GM21825 (cell line): ENCODE measurements at regions not wholly inside any gene's neighbourhood (a gene's known extent, or its start where the extent isn't known, plus 50 kb on each side); places are given as distances from the start of the nearest gene placed in this dataset.

Source experiments
- ATAC-seq: cut with Tn5 transposase; IDR thresholded peaks from one replicate; pipeline ENCODE4 v1.9.1; 2021; ENCODE audit warnings: mild to moderate bottlenecking, moderate library complexity; ENCODE audit not compliant: unreplicated experiment

DNA sequence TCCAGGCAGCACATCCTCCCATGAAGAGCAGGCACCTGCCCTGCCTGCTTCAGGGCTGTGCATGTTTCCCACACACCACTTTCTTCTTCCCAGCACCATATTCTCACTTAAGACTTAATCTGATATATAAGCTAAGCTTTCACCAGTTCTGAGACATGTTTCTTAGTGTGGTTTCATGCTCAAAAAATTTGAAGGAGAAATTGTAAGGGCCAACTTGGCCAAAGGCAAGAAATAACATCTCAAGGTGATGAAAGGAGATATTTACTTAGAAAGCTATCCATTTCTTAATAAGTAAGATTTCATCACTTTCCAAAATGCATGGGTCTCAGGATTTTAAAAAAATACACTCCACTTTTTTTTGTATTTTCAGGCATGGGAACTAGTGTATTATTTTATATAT lies 468.1 kb upstream of the AKR1E2 start:
- no peak for ATAC-seq

- no peak for ATAC-seq
Observed at GRCh38 chr10:4355350-4355749, 470.7 kb upstream of the AKR1E2 start.

- ATAC-seq, result no peak
Observed at GRCh38 chr10:4354382-4354812, 471.6 kb upstream of the AKR1E2 start.

DNA sequence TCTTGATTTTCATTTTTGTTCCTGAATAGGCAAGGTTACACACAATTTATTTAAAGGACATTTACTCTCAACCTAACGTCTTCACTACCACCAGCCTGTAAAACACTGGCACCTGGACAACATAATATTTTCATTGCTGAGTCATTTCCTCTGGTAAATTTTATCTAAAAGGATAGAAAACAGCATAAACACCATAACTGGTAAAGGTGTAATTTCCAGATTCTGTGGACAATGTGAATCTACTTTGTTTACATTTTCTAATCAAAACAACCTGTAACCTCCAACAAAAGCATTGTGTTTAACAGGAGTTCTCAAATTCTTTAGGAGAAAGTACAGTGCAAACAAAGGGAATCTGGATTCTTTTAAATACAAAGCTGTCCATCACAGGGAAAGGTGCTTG lies 472.0 kb upstream of the AKR1E2 start:
- no peak for ATAC-seq

DNA sequence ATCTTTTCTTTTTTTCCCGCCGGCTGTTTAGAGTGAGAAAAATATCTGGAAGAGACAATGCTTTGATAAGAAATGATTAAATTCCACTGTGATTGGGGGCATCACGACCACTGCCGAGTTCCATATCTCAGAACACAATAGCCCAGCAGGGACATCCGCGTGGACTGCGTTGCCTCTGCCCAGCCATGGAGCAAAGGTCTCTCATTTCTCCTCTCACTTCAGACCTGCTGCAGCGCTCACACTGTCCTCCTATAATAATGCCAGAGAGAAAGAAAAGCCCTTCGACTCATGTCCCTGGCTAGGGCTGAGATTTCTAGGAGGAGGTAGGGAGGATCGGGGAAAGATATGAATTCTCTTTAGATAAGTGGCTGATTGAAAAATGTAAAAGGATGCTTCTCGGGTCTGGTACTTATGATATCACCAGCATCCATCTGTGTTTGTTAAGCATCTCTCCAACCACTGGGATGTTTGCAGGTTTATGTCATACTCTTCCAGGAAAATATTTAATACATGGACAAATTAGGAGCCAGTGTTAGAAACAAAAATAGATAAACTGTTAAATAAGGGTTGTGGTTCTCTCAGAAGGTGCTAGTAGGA lies 472.9 kb upstream of the AKR1E2 start:
- no peak for ATAC-seq

DNA sequence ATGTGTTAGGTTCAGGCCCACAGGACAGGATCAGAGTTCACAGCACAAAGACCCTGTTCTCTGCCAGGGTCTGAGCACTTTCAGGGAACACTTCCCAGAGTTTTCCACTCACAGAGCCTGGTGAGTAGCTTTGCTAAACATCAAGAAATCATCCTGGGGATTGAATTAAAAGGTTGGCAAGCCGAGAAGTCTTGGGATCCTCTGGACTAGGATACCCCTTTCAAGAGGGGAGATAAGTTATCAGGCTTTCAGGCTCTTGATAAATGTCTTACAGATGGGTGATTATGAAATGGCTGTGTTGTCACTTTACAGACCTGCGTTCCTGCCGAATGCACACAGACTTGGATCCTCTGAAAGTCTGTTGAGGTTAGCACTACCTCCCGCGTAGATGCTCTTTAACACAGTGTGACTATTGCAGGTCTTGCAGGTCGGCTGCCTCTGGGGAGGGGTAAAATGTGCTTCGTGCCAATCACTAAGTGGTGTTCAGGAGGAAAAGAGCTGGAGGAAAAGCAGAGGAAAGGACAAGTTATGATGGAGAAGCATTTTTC lies 473.5 kb upstream of the AKR1E2 start:
- no peak for ATAC-seq

DNA sequence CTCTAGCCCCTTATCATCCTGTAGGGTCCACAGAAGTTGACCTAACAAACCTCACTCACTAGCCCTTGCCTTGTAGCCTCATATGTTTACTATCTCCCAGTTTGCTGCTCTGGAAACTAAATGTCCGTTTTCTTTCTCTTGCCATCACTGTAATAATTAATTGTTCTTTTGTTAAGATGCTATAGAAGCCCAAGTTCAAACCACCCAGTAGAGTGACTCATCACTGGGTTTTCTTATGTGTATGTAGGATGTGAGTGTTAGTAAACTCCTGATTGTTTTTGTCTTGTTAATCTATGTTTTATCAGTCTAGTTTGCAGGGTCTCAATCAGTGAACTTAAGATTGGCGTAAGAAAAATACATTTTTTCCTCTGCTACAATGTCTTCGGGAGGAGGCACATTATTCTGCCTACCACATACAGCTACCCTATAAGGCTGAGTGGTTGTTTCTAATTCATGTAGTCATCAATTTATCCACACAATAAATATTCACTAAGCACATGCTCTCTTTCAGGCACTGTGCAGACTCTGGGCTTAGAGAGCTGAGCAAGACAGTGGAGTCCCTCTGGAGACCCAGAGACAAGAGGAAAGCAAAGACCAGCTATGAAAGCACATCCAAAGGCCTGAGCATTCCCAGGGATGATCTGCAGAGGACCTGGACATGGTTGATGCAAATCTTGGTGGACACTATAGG lies 474.1 kb upstream of the AKR1E2 start:
- ATAC-seq, result no peak

GRCh38 chr10:4347397-4347796 lies 478.6 kb upstream of the AKR1E2 start:
- no peak for ATAC-seq

GRCh38 chr10:4345877-4346646 lies 479.9 kb upstream of the AKR1E2 start:
- ATAC-seq, result no peak

GRCh38 chr10:4344492-4344994 lies 481.5 kb upstream of the AKR1E2 start:
- no peak for ATAC-seq

- no peak for ATAC-seq
Observed at GRCh38 chr10:4343873-4344272, 482.1 kb upstream of the AKR1E2 start.

GRCh38 chr10:4343091-4343490 lies 482.9 kb upstream of the AKR1E2 start:
- no peak for ATAC-seq

DNA sequence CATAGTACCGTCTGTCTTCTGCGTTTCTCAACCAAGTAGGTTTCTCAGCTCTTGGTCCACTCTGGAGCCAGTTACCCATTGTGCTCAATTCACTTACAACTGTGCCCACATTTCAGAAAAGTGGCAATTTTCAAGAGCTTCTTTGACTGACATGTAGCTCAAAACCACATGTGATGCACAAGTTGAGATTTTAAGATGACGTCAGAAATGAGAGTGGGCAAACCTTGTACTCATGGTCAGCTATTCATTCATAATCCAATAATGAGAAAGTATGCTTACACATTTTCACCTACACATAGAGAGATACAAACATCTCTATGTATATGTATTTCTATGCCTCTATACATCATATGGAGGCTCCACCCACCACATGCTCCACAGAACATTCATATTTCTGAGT lies 487.2 kb upstream of the AKR1E2 start:
- no peak for ATAC-seq

- no peak for ATAC-seq
Observed at GRCh38 chr10:4337563-4337962, 488.4 kb upstream of the AKR1E2 start.

GRCh38 chr10:4334871-4335270 lies 491.1 kb upstream of the AKR1E2 start:
- no peak for ATAC-seq

- no peak for ATAC-seq
Observed at GRCh38 chr10:4334015-4334414, 492.0 kb upstream of the AKR1E2 start.

GRCh38 chr10:4333459-4333894 lies 492.5 kb upstream of the AKR1E2 start:
- no peak for ATAC-seq

- no peak for ATAC-seq
Observed at GRCh38 chr10:4332764-4333458, 493.1 kb upstream of the AKR1E2 start.

DNA sequence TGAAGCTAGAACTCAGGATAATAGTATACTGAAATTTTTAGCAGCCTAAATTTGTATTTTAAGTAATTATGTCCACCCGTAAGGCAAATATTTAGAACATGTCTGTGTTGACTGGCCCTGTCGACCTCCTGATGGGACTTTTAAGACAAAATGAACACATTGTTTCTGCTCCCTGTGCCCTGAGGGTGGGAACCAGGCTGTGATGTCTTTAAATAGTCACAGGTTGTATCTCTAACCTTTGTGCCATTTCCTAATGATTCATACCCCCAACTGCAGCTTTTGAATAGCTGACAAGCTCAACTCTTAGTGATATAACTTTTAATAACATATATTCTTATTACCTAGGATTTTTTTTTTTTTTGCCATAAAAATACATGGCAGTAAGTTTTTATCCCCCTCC lies 494.9 kb upstream of the AKR1E2 start:
- no peak for ATAC-seq

DNA sequence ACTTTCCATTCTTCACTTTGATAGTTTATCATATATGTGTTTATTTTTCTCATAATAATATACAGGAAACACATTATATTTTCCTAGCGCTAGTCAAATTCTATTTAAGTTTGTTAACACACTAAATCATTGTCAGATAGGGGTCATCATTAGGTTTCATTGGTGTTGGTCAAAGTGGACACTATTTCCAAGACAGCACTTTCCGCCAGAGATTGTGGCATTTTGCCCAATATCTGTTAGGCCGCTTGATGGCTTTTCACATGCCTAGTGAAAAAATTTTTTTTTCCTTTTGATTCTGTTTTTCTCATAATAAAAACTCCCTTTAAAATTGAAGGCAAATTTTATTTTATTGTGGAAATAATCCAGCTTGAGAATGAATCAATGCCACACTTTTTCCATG lies 495.4 kb upstream of the AKR1E2 start:
- no peak for ATAC-seq

GRCh38 chr10:4329225-4329624 lies 496.8 kb upstream of the AKR1E2 start:
- ATAC-seq, result no peak
